ENCODE measurements at regions not wholly inside any gene's neighbourhood (a gene's known extent, or its start where the extent isn't known, plus 50 kb on each side); places are given as distances from the start of the nearest gene placed in this dataset.

- TF ChIP-seq CTCF (IDR thresholded peaks at IDR 0.05; ENCODE audit: insufficient read depth, low read length, poor library complexity, severe bottlenecking), result no peak
- no peaks in the 10 kb centered on the region for H3K36me3 ChIP-seq (ENCODE audit: control insufficient read depth, insufficient read depth, low read length)
- no peak overlapping the region for H3K4me3 ChIP-seq (replicated peaks; ENCODE audit: low read depth, low read length)
- no peak for DNase-seq (ENCODE audit: extremely low read depth, insufficient read length)
- no peaks in the 10 kb centered on the region for H3K27me3 ChIP-seq (replicated peaks; ENCODE audit: control insufficient read depth, insufficient read depth, low read length)
Measured at GRCh38 chr11:29483831-29484230, 533.0 kb downstream of the KCNA4 start.

- no peak overlapping the region for H3K4me3 ChIP-seq (replicated peaks; ENCODE audit: low read depth, low read length)
Measured at GRCh38 chr11:29482510-29482909, 534.3 kb downstream of the KCNA4 start.

GRCh38 chr11:29481738-29482137 is 535.1 kb downstream of the KCNA4 start:
- H3K4me3 ChIP-seq (replicated peaks; ENCODE audit: low read depth, low read length), result no peak overlapping the region

More at GRCh38 chr11:29482510-29482909, 534.3 kb downstream of the KCNA4 start:
- no peaks in the 10 kb centered on the region for H3K36me3 ChIP-seq (ENCODE audit: control insufficient read depth, insufficient read depth, low read length)
- DNase-seq (ENCODE audit: extremely low read depth, insufficient read length), result no peak
- no peaks in the 10 kb centered on the region for H3K27me3 ChIP-seq (replicated peaks; ENCODE audit: control insufficient read depth, insufficient read depth, low read length)
- no peak for TF ChIP-seq CTCF (IDR thresholded peaks at IDR 0.05; ENCODE audit: insufficient read depth, low read length, poor library complexity, severe bottlenecking)

GRCh38 chr11:29480981-29481380 is 535.8 kb downstream of the KCNA4 start:
- Histone ChIP-seq H3K27me3 (replicated peaks; ENCODE audit: control insufficient read depth, insufficient read depth, low read length) (no peaks in the 10 kb centered on the region), H3K4me3 (replicated peaks; ENCODE audit: low read depth, low read length) (no peak overlapping the region), H3K36me3 (ENCODE audit: control insufficient read depth, insufficient read depth, low read length) (no peaks in the 10 kb centered on the region)
- no peak for TF ChIP-seq CTCF (IDR thresholded peaks at IDR 0.05; ENCODE audit: insufficient read depth, low read length, poor library complexity, severe bottlenecking)
- DNase-seq (ENCODE audit: extremely low read depth, insufficient read length), result no peak

More at GRCh38 chr11:29481738-29482137, 535.1 kb downstream of the KCNA4 start:
- no peak for DNase-seq (ENCODE audit: extremely low read depth, insufficient read length)
- TF ChIP-seq CTCF (IDR thresholded peaks at IDR 0.05; ENCODE audit: insufficient read depth, low read length, poor library complexity, severe bottlenecking), result no peak
- Histone ChIP-seq H3K36me3 (ENCODE audit: control insufficient read depth, insufficient read depth, low read length) (no peaks in the 10 kb centered on the region), H3K27me3 (replicated peaks; ENCODE audit: control insufficient read depth, insufficient read depth, low read length) (no peaks in the 10 kb centered on the region)

GRCh38 chr11:29458252-29458651 is 558.6 kb downstream of the KCNA4 start:
- H3K36me3 ChIP-seq (ENCODE audit: control insufficient read depth, insufficient read depth, low read length), result no peaks in the 10 kb centered on the region
- TF ChIP-seq CTCF (IDR thresholded peaks at IDR 0.05; ENCODE audit: insufficient read depth, low read length, poor library complexity, severe bottlenecking), result no peak
- no peaks in the 10 kb centered on the region for H3K27me3 ChIP-seq (replicated peaks; ENCODE audit: control insufficient read depth, insufficient read depth, low read length)
- H3K4me3 ChIP-seq (replicated peaks; ENCODE audit: low read depth, low read length), result no peak overlapping the region
- no peak for DNase-seq (ENCODE audit: extremely low read depth, insufficient read length)

- H3K4me3 ChIP-seq (replicated peaks; ENCODE audit: low read depth, low read length), result no peak overlapping the region
- H3K36me3 ChIP-seq (ENCODE audit: control insufficient read depth, insufficient read depth, low read length), result no peaks in the 10 kb centered on the region
- DNase-seq (ENCODE audit: extremely low read depth, insufficient read length), result no peak
- H3K27me3 ChIP-seq (replicated peaks; ENCODE audit: control insufficient read depth, insufficient read depth, low read length), result no peaks in the 10 kb centered on the region
- TF ChIP-seq CTCF (IDR thresholded peaks at IDR 0.05; ENCODE audit: insufficient read depth, low read length, poor library complexity, severe bottlenecking), result no peak
Measured at GRCh38 chr11:29452146-29452545, 564.7 kb downstream of the KCNA4 start.
